IPS DF 4.7 (cell line): ENCODE measurements at regions not wholly inside any gene's neighbourhood (a gene's known extent, or its start where the extent isn't known, plus 50 kb on each side); places are given as distances from the start of the nearest gene placed in this dataset.

Source experiments
- DNase-seq: peaks from one replicate; pipeline ENCODE4 v3.0.0-alpha.2; 2013; ENCODE audit warnings: low spot score; ENCODE audit errors: extremely low read depth

DNA sequence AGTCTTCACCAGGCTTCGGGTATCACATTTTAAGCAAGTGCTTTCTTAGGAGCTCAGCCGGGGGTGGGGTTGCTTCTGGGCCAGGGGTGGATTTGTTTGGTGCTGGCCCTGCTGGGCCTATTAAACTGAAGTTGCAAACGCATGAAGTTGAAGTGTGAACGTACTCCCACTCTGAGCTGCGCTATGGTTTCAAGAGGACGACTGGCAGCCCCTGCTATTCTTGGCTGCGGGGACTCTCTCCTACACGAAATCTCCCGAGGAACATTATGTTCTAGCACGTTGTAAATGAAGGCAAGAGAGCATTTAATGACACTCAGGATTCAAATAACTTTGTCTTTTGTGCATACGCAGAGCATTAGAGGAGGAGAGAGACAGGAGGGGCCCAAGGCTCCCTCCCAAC lies 401.3 kb upstream of the BOD1L1 start:
- DNase-seq: no peak

DNA sequence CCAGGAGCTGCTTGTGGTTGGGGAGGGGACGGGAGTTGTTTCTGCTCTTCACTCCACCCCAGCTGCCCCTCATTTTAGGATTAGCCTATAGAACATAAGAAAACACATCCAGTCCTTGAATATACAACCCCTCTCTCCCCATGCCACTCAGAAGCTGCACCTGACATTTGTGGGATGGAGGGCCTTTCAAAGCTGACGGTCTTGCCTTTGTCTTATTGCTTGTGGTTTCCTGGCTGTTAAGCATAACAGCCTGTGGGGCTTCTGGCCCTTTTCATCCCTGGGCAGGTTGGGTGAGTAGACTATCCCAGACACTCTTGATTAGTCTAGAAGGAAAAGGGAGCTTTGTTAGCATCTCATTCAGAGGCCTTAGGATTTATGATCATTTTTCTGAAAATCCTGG lies 407.6 kb upstream of the BOD1L1 start:
- no peak for DNase-seq

DNA sequence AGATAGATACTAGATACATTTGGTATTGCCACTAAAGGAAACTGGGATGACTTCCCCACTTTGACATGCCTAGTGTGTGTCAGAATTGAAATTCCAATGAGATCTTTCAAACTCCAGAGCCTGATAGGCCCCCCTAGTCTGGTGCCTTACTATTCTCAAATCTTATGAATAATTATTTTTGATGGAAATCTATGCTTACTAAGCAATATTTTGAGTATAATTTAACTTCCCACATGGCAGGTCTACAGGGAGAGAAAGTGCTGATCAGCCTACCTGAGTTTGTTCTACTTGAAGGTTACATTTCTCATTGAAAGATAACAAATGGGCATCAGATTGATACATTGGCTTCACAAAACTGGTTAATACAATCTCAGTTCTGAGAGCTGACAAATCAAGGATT lies 415.7 kb upstream of the BOD1L1 start:
- DNase-seq: no peak

DNA sequence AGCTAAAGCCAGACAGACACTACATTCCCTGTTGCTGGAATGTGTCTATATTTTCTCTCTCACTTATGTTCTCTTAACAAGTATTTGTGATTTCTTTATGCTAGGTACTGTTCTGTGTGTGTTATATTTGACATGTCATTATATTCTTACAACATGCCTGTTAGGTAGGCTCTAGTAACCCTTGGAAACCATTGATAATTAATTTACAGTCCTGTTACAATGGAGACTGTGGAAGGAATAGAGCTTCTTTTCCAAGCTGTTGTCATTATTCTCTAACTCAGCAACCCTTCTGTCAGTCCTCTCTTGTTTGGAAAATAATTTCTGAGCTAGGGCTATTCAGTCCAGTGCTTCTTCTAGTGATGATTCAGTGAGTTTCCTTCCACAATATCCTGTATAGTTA lies 419.1 kb upstream of the BOD1L1 start:
- no peak for DNase-seq

DNA sequence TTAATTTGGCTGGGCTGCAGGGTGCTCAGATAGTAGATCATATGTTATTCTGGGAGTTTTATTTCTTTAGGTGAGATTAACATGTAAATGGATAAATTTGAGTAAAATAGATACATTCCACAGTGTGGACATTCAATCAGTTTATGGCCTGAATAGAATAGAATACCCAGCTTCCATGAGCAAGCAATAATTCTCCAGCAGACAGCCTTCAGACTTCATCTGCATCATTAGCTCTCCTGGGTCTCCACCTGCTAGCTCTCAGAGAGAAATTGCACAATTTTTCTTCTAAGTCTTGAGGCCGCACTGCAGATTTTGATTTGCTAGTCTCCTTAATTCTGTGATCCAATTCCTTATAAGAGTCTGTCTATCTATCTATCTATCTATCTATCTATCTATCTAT lies 420.3 kb upstream of the BOD1L1 start:
- no peak for DNase-seq

DNA sequence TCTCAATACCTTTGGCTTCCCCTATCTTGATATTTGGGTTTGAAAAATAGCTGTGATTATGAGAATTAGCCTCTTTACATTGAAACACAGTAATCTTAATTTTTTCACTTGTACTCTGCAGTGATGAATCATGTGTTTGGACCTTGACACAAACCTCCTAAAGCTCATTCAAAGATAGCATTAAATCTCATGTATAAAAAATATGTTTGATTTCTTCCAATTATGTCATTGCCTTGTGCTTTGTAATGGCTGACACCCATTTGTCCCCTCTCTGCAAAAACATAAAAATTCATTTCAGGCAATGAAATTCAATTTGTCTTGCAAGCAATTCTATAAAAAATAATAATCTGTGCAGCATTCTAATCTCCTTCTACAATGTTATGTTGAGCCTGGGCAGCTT lies 422.4 kb upstream of the BOD1L1 start:
- no peak for DNase-seq

DNA sequence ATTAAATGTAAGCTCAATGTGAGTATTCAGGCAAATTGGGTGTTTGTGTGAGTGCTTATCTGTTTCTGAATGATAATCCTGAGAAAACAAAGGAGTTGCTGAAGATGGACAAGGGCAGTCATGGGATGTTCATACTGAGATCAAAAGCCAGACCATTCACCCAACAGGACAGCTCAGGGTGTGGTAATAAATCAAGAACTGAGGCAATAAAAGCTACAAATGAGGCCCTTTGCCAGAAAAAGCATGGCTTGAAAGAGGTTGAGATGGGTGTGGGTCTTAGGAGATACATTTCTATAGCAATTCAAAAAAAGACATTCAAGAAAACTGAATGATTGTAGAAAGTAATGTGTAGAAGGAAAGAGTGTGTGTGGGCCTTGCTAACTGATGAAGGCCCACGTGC lies 425.8 kb upstream of the BOD1L1 start:
- DNase-seq: no peak

DNA sequence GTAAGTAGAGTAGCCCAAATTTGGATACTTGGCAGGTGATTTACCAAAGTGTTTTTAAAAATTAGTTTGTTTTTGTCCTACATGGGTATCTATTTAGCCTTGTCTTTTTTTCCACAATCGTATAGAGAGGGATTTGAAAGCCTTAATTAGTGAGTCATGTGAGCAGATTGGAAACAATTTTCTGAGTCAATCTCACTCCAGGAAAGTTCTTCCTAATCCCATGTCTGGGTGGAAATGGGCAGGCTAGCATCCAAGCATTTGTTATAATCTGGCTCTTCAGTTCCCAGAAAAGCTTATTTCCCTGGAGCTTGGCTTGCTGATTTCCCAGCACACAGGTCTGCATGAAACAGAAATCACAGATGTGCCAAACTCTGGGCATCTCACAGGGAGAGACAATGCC lies 426.9 kb upstream of the BOD1L1 start:
- no peak for DNase-seq

DNA sequence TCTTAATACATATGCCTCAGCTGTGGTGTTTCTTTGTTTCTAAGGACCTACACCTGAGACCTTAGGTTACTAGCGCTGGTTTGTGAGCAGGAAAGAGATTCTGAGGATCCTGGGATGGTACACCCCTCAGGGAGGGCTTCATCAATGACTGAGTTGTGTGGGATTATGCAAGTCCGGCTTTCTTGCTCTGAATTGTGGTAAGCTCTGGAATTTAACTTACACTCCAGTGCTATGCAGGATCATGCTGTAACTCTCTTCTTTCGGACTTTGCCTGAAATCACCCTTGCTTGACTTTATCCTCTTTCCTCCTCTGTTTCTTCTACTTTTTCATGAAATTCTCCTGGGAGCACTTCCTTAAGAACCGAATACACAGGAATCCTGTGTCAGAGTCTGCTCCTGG lies 431.5 kb upstream of the BOD1L1 start:
- DNase-seq: no peak

DNA sequence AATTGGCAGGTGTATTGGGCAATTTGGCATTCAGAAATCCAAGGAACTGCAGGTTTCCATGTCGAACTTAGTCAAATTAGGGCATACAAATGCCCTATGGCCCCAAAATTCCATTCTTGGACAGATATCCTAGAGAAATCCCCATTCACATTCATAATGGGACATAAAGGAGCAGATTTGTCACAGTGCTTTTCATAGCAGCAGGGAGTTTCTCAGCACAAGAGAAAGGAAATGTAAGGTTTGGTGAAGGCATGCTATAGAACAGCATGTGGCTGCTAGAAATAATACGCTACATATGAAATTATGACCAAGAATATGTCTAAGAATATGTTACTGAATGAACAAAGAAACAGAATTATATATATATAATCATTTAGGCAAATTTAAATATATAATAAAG lies 437.5 kb upstream of the BOD1L1 start:
- DNase-seq: peak; percentile 36

DNA sequence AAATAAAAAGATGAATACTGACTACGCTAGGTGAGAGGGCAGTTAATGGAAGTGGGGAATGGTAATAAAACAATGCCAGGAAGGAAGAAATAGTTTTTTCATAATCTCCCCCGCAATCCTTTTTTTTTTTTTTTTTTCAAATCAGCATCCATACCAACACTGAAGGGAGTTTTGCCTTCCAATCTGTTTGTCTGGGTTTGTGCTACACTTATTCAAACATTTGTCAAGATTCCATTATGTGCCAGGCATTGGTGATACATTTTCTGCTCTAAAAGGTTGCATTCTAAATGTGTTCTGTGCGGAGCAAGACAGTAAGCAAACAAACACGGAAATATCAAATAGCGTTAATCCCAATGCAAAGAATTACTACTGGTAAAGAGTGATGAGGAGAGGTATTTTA lies 437.9 kb upstream of the BOD1L1 start:
- no peak for DNase-seq

DNA sequence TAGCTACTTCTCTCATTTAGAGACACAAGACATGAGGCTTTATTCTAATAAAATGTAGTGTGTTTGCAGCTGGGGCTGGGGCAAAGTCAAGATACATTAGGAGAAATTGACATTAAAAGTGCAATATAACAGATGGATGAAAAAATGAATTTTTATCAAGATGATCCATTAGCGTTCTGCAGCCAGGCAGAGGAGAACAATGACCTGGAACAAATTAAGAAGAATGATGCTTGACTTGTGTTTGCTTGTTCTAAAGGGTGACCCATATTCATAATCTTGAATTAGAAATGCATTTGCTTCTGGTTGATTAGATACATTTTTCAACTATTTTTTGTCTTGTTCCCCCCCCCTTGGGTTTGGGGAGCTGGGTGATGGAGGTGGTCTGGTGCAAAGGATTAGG lies 439.5 kb upstream of the BOD1L1 start:
- DNase-seq: no peak

DNA sequence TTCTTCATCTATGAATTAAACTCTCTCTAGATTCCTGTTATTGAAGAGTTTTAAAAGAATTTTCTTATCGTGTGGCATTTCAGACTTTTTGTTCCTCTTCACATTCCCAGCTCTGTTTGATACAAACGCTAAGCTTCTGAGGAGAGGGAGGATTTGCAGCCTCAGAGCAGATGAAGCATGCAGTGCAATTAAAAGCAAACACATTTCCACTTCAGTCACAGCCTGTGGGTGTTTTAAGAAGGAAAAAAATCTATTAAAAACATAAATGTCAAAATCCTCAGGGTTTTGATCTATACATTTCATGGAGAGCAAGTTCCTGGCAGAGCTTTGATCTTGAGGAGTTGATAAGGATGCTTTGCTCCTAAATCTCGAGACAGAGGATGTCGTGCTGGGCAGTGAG lies 442.4 kb upstream of the BOD1L1 start:
- DNase-seq: no peak

DNA sequence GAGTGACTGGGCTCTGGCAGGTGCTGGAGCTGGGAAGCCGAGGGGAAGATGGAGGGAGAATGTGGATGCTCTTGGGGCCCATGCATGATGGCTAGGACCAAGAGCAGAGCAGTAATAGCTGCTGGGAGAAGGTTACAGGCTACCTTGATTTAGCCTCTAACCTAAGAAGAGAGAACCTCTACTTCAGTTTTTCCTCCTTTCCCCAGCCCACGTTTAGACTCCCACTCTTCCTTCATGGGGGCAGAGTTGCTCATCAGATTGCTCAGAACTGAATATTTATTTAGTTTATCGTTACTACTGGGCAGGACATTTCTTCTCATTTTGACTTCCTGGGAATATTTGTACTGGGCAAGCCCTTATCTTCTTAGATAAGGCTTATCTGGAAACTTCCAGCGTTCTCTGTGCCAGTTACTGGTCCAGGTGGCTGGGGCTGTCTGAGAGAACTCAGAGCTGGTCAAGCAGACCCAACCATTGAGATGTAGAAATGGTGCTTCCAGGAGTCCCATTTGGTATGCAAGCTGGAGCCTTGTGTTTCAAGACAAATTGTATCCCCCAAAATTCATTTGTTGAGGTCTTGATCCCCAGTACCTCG lies 442.9 kb upstream of the BOD1L1 start:
- no peak for DNase-seq

DNA sequence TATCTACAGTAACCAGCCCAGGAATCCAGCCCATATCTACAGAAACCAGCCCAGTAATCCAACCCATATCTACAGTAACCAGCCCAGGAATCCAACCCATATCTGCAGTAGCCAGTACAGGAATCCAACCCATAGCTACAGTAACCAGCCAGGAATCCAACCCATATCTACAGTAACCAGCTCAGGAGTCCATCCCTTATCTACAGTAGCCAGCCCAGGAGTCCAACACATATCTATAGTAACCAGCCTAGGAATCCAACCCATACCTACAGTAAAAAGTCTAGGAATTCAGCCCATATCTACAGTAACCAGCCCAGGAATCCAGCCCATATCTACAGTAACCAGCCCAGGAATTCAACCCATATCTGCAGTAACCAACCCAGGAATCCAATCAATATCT lies 445.0 kb upstream of the BOD1L1 start:
- DNase-seq: no peak

DNA sequence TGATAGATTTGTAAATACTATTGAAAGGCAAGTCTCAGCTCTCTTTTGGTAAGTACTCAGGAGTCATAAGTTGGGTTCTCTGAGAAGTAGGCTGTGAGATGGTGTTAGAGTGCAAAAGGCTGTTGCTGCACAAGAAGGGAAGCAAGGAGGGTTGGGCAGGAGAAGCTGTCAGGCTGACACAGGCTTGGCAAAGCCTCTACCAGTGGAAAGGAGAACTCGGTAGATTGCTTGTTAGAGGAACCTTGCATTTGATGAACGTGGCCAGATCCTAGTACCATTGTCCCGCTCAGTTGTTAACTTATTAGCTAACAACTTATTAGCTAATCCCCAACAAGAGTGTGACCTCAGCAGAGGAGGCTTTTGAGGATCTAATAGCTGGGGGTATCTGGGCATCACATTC lies 449.3 kb upstream of the BOD1L1 start:
- no peak for DNase-seq

DNA sequence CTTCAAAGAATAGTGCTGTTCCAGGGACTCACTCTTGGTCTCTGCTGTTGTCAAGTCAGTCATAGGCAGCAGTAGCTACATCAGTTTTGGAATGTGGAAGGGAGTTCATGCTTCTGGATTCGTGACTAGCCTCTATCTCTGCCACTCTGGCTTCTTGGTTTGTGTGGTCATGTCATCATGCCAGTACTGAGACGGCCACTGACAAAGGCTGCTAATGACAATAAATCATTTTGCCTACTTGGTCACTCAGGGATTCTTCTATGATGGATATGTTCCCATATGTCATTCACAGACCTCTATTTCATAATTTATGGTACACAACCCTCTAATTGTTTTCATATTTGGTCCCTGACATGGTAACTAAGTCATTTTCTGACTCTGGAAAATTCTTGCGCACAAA lies 450.8 kb upstream of the BOD1L1 start:
- no peak for DNase-seq

DNA sequence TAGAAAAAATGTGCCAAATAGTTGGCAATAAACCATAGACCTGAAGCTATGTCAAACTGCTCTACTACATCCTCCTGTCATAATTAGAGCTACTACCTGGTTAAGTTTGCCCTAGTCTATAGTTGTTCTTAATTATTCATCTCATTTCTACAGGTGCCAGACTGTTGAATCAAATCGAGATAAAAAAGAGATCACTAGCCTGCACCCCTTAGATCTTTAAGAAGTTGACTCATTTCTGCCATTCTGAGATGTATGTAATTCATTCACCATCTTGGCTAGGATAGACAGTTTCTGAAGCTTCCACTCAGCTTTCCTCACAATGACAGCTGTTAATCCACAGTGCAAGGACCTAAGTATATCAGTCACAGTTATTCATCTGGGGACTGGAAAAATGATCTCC lies 452.1 kb upstream of the BOD1L1 start:
- no peak for DNase-seq

DNA sequence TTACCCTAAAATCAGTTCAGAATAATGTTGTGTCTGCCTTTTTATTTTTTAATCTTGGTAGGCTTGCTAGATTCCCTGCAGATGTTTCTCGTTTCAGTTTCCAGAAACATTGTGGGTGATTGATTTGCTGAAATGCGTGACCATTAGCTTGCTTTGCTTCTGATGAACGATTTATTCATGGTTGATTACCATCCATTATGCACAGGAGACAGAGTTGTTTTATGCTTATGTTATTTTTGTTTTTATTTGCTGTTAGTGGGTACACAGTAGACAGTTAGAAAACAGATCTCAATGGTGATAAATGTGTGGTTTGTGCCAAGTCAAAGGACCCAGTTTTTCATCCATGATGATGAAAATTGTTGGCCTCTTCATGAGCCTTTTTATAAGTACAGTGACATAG lies 455.6 kb upstream of the BOD1L1 start:
- no peak for DNase-seq

DNA sequence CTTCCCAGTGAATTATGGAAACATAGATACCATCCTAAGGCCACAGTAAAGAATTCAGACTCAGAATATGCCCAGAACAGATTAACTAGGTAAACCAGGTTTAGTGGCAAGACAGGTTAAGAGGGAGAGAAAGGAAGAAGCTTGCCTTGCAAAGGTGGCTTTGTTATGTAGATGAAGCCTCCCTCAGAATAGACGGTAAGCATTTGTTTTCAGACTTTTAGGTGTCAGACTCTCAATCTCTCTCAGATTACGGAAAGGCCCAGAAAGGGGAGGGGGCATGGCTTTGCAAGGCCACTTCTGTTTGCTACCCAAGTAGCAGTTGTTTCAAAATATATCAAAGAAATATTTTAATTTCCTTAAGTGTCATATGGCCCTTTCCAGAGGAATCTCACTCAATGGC lies 457.1 kb upstream of the BOD1L1 start:
- peak; percentile 89 for DNase-seq

DNA sequence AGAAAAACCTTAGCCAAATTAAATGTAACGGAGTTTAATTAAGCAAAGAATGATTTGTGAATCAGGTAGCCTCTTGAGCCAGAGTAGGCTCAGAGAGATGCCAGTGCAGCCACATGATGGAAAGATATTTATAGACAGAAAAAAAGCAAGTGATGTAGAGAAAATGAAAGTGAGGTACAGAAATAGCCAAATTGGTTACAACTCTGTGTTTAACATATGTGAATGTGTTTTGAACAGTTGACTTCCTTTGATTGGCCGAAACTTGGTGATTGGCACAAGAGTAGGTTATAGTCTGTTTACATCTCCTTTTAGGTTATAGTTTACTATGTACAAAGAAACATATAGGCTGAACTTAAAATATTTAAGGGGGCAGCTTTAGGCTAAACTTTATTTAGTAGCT lies 459.9 kb upstream of the BOD1L1 start:
- no peak for DNase-seq

DNA sequence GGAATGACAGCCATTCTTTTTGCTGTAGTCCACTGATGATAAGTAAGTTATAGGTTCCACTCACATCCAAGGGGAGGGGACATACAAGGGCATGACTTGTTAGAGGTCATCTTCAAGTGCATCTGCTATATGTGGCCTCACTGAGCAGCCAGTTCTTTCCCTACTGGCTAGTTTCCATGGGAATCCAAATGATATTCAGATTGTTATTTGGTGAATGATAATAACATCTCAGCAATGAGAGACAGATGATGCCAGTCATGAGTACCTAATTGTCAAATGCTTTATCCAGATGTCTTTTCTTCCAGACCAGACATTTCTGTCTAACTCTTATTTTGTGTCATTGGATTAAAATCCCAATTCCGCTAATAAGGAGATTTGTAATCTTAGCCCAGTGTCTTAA lies 460.4 kb upstream of the BOD1L1 start:
- no peak for DNase-seq

DNA sequence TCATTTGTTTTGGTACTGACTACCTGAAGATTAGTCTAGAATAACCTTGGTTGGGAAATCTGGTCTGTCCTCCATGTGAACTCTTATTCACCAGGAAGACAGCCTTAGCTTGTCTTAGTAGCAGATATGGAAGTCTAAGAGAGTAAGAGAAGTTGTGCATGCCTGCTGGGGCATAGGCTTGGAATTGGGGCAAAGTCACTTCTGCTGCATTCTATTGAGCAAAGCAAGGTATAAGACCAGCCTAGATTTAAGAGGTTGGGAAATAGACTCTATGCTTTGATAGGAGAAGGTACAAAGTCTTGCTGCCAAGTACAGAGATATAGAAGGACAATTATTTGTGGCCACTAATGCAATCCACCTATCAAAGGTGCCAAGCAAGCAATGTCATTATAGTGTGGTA lies 464.0 kb upstream of the BOD1L1 start:
- DNase-seq: no peak

DNA sequence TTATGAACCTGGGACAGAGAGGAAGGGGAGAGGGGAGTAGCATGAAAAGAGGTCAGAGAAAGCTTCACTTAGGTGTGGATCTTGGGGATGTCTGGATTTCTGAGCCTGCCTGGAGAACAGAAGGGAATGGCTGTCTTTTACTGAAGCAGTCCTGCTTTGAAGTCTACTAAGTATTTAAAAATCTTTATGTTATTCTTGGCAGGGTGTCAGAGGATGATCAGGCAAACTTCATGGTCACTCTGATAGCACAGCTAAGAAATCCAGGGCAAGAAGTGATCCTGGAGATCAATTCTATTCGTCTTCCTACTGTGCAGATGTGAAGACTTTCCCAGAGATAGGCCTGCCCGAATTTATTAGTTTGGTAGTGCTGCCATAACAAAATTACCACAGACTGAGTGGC lies 464.4 kb upstream of the BOD1L1 start:
- DNase-seq: no peak
